PC-9 (cell line): ENCODE measurements at regions not wholly inside any gene's neighbourhood (a gene's known extent, or its start where the extent isn't known, plus 50 kb on each side); places are given as distances from the start of the nearest gene placed in this dataset.

Experiments used
- CTCF ChIP-seq: fragments of 200-600 bp; sonication (generic); conservative IDR thresholded peaks from 2 replicates; pipeline ENCODE4 v1.6.1; 2017; ENCODE audit warnings: mixed run types, antibody characterized with exemption, mild to moderate bottlenecking, moderate library complexity
- EZH2 ChIP-seq: fragments of 200-600 bp; sonication (generic); IDR thresholded peaks from 2 replicates; pipeline ENCODE4 v1.8.0; 2017; ENCODE audit warnings: antibody characterized with exemption, low read depth

GRCh38 chr5:135184646-135185045 lies 150.6 kb upstream of the PITX1 start:
- TF ChIP-seq CTCF (no peak), EZH2 (no peak)
